OCI-LY3 (cell line): ENCODE measurements at regions not wholly inside any gene's neighbourhood (a gene's known extent, or its start where the extent isn't known, plus 50 kb on each side); places are given as distances from the start of the nearest gene placed in this dataset.

ENCODE experiments used
- H2AFZ ChIP-seq: fragments of 200-600, 300-600 bp; shearing (Covaris generic); 2 replicates; pipeline ENCODE4 v1.6.0; 2014; ENCODE audit warnings: antibody characterized with exemption, low read depth, low read length
- H3K27ac ChIP-seq: fragments of 200-600, 300-600 bp; sonication (generic); 2 replicates; pipeline ENCODE4 v1.5.1; 2014; ENCODE audit warnings: mild to moderate bottlenecking, low read length, moderate library complexity, mixed read lengths
- H3K27me3 ChIP-seq: fragments of 200-600, 300-600 bp; sonication (generic); 2 replicates; pipeline ENCODE4 v1.6.1; 2014; ENCODE audit warnings: low read depth, low read length, mixed read lengths
- H3K36me3 ChIP-seq: fragments of 200-600, 300-600 bp; sonication (generic); replicated peaks from 2 replicates; pipeline ENCODE3; 2014; ENCODE audit warnings: low read depth, low read length, mixed read lengths
- H3K4me1 ChIP-seq: fragments of 300-600, 200-600 bp; sonication (generic); 2 replicates; pipeline ENCODE4 v1.6.1; 2014; ENCODE audit warnings: low read length, mixed read lengths
- H3K4me2 ChIP-seq: fragments of 200-600, 300-600 bp; sonication (generic); 2 replicates; pipeline ENCODE4 v1.6.1; 2014; ENCODE audit warnings: low read length, mixed read lengths
- H3K4me3 ChIP-seq: fragments of 300-600, 200-600 bp; sonication (generic); 2 replicates; pipeline ENCODE4 v1.5.1; 2014; ENCODE audit warnings: antibody characterized with exemption, mild to moderate bottlenecking, low read length, moderate library complexity
- H3K79me2 ChIP-seq: fragments of 300-600, 200-600 bp; shearing (Covaris generic); 2 replicates; pipeline ENCODE4 v1.6.1; 2014; ENCODE audit warnings: mild to moderate bottlenecking, low read length, mixed read lengths
- H3K9ac ChIP-seq: fragments of 300-600, 200-600 bp; shearing (Covaris generic); 2 replicates; pipeline ENCODE4 v1.6.0; 2014; ENCODE audit warnings: mild to moderate bottlenecking, low read length, moderate library complexity
- H3K9me3 ChIP-seq: fragments of 200-600, 300-600 bp; shearing (Covaris generic); 2 replicates; pipeline ENCODE4 v1.6.1; 2014; ENCODE audit warnings: low read length, mixed read lengths; ENCODE audit not compliant: insufficient read depth
- H4K20me1 ChIP-seq: fragments of 200-600, 300-600 bp; sonication (generic); 2 replicates; pipeline ENCODE4 v1.6.1; 2016; ENCODE audit warnings: low read length, mixed read lengths; ENCODE audit not compliant: insufficient read depth
- EZH2phosphoT487 ChIP-seq: fragments of 200-600 bp; shearing (Covaris generic); IDR thresholded peaks from 2 replicates; pipeline ENCODE4 v1.6.1; 2018; ENCODE audit warnings: antibody characterized with exemption, mixed run types, low read depth
- TF ChIP-seq, protein P1 (sequence below): fragments of 200-600, 300-600 bp; sonication (generic); IDR thresholded peaks from 2 replicates; pipeline ENCODE4 v1.5.1; 2014; ENCODE audit warnings: antibody characterized with exemption, low read length, low read depth

- Histone ChIP-seq H3K4me1 (no peaks in the 10 kb centered on the region), H3K79me2 (no peaks in the 10 kb centered on the region), H3K27me3 (no peaks in the 10 kb centered on the region), H3K27ac (no peak overlapping the region), H3K36me3 (no peaks in the 10 kb centered on the region), H3K4me2 (no peak overlapping the region), H4K20me1 (no peaks in the 10 kb centered on the region), H3K4me3 (no peak overlapping the region), H3K9ac (no peak overlapping the region), H3K9me3 (no peaks in the 10 kb centered on the region), H2AFZ (no peak overlapping the region)
- TF ChIP-seq EZH2phosphoT487 = no peak
- TF ChIP-seq, protein P1, sequence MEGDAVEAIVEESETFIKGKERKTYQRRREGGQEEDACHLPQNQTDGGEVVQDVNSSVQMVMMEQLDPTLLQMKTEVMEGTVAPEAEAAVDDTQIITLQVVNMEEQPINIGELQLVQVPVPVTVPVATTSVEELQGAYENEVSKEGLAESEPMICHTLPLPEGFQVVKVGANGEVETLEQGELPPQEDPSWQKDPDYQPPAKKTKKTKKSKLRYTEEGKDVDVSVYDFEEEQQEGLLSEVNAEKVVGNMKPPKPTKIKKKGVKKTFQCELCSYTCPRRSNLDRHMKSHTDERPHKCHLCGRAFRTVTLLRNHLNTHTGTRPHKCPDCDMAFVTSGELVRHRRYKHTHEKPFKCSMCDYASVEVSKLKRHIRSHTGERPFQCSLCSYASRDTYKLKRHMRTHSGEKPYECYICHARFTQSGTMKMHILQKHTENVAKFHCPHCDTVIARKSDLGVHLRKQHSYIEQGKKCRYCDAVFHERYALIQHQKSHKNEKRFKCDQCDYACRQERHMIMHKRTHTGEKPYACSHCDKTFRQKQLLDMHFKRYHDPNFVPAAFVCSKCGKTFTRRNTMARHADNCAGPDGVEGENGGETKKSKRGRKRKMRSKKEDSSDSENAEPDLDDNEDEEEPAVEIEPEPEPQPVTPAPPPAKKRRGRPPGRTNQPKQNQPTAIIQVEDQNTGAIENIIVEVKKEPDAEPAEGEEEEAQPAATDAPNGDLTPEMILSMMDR = no peak
Measured at GRCh38 chr9:73577848-73578247, 426.2 kb downstream of the ANXA1 start.

DNA sequence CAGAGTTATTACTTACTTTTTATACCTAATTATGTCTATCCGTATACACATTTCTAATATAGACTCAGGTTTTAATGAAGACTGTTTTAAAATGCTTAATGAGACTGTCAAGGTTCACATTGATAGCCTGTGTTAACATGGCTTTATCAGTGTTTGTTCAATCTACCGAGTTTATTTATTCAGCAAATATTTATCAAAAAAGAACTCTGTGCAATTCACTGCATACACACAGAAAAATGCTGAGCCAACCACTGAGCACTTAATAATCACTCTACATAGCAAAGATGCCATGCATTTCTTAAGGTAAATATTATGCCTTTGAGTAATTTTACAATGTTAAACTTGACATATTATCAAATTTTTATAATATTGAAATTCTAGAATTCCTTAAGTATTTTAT, 428.2 kb downstream of the ANXA1 start:
- no peak overlapping the region for H3K4me3 ChIP-seq
- H3K27me3 ChIP-seq = no peaks in the 10 kb centered on the region
- H3K27ac ChIP-seq = no peak overlapping the region
- no peak for TF ChIP-seq EZH2phosphoT487
- TF ChIP-seq, protein P1 = no peak
- H3K36me3 ChIP-seq = no peaks in the 10 kb centered on the region
- no peaks in the 10 kb centered on the region for H3K9me3 ChIP-seq
- no peak overlapping the region for H2AFZ ChIP-seq
- H4K20me1 ChIP-seq = no peaks in the 10 kb centered on the region
- no peaks in the 10 kb centered on the region for H3K4me1 ChIP-seq
- no peaks in the 10 kb centered on the region for H3K79me2 ChIP-seq
- H3K9ac ChIP-seq = no peak overlapping the region
- H3K4me2 ChIP-seq = no peak overlapping the region

DNA sequence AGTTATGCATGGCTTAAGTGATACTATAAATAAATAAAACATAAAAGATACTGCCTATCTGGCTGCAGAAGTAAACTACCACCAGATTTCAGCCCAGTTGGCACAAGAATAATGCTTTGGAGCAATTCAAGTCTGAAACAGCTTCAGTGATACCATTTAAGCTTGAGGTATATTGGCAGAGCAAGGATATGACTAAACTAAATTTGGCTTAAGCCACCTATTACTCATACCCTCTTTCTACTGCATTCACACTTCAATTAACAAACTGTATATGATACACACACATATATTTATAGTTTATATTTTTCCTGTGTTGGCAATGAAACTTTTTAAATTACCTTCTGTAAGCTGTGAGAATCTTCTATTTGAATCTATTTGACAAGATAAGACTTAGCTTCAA, 431.9 kb downstream of the ANXA1 start:
- Histone ChIP-seq H3K4me3 (no peak overlapping the region), H4K20me1 (no peaks in the 10 kb centered on the region), H3K27ac (no peak overlapping the region), H3K27me3 (no peaks in the 10 kb centered on the region), H3K36me3 (no peaks in the 10 kb centered on the region), H3K9ac (no peak overlapping the region), H3K9me3 (no peaks in the 10 kb centered on the region), H3K4me2 (no peak overlapping the region), H2AFZ (no peak overlapping the region), H3K79me2 (no peaks in the 10 kb centered on the region), H3K4me1 (no peaks in the 10 kb centered on the region)
- no peak for TF ChIP-seq EZH2phosphoT487
- TF ChIP-seq, protein P1 = no peak

DNA sequence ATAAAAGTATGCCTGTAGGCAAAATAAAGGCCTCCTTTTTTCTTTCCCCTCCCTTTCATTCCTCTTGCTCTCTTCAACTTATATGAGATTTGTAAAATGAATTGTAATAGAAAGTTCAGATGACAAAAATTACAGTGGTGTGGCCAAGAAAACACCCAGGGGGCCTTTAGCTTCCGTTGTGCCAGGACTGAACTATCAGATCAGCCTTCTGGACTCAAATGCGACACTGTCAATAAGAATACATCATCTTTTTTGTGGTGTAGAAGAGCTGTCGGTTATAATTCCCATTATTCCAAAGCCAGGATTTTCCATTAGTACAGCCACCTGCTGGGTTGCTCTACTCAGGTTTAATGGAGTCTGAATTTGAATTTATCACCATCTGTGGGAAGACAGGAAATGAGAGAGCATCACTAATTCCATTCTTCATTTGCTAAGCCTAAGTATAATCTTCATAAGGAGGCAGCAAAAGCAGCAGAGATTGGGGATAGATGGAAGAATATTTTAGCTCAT, 443.4 kb downstream of the ANXA1 start:
- Histone ChIP-seq H3K27ac (no peak overlapping the region), H3K4me3 (no peak overlapping the region), H3K36me3 (no peaks in the 10 kb centered on the region), H2AFZ (no peak overlapping the region), H3K4me2 (no peak overlapping the region), H4K20me1 (no peaks in the 10 kb centered on the region), H3K27me3 (no peaks in the 10 kb centered on the region), H3K4me1 (peaks cover 8% of the 10 kb centered on the region), H3K9me3 (no peaks in the 10 kb centered on the region), H3K9ac (no peak overlapping the region), H3K79me2 (no peaks in the 10 kb centered on the region)
- no peak for TF ChIP-seq EZH2phosphoT487
- TF ChIP-seq, protein P1 = no peak
